GM23338 (cell line): ENCODE measurements at regions not wholly inside any gene's neighbourhood (a gene's known extent, or its start where the extent isn't known, plus 50 kb on each side); places are given as distances from the start of the nearest gene placed in this dataset.

Experiments used
- ATAC-seq: fragments of 200-7000 bp; cut with Tn5 transposase; 3 replicates; pipeline ENCODE4 v1.9.1; 2020
- DNase-seq: peaks from one replicate; pipeline ENCODE4 v3.0.0-alpha.2; 2015; ENCODE audit warnings: low spot score
- H2AFZ ChIP-seq: fragments of 200-600 bp; sonication (generic); 2 replicates; pipeline ENCODE4 v1.8.0; 2016; ENCODE audit warnings: antibody characterized with exemption, mild to moderate bottlenecking, moderate library complexity
- H3F3A ChIP-seq: fragments of 200-600 bp; sonication (generic); replicated peaks from 2 replicates; pipeline ENCODE4 v1.8.0; 2017; ENCODE audit warnings: antibody characterized with exemption, mixed run types, low read depth
- H3K27ac ChIP-seq: fragments of 200-600 bp; sonication (generic); 2 replicates; pipeline ENCODE4 v1.6.1; 2016; ENCODE audit warnings: low read depth
- H3K27me3 ChIP-seq: fragments of 200-600 bp; sonication (generic); 2 replicates; pipeline ENCODE4 v1.8.0; 2016; ENCODE audit warnings: mild to moderate bottlenecking, mixed run types, moderate library complexity; ENCODE audit not compliant: insufficient read depth
- H3K36me3 ChIP-seq: fragments of 200-600 bp; sonication (generic); 2 replicates; pipeline ENCODE4 v1.8.0; 2016; ENCODE audit warnings: mild to moderate bottlenecking; ENCODE audit not compliant: insufficient read depth
- H3K4me1 ChIP-seq: fragments of 200-600 bp; sonication (generic); 2 replicates; pipeline ENCODE4 v1.8.0; 2016; ENCODE audit warnings: mild to moderate bottlenecking, moderate library complexity; ENCODE audit not compliant: insufficient read depth
- H3K4me2 ChIP-seq: fragments of 200-600 bp; sonication (generic); 2 replicates; pipeline ENCODE4 v1.7.1; 2017; ENCODE audit warnings: mixed run types
- H3K4me3 ChIP-seq: fragments of 200-600 bp; sonication (generic); 2 replicates; pipeline ENCODE4 v1.6.1; 2016; ENCODE audit warnings: mixed run types
- H3K79me2 ChIP-seq: fragments of 200-600 bp; sonication (generic); replicated peaks from 2 replicates; pipeline ENCODE4 v1.8.0; 2017; ENCODE audit warnings: mild to moderate bottlenecking; ENCODE audit not compliant: insufficient read depth
- H3K9me2 ChIP-seq: fragments of 200-600 bp; sonication (generic); 2 replicates; pipeline ENCODE4 v1.8.0; 2017; ENCODE audit not compliant: insufficient read depth
- H4K20me1 ChIP-seq: fragments of 200-600 bp; sonication (generic); replicated peaks from 2 replicates; pipeline ENCODE4 v1.8.0; 2017; ENCODE audit warnings: mild to moderate bottlenecking; ENCODE audit not compliant: insufficient read depth
- H3K27ac Mint-ChIP-seq: 2 replicates; pipeline ENCODE4 v1.8.0; 2020; ENCODE audit warnings: inconsistent platforms, mild to moderate bottlenecking, moderate library complexity, mixed read lengths
- H3K27me3 Mint-ChIP-seq: 3 replicates; pipeline ENCODE4 v1.8.0; 2022; ENCODE audit warnings: low read depth, mild to moderate bottlenecking, moderate library complexity, mixed read lengths, inconsistent platforms; ENCODE audit not compliant: insufficient read depth, poor library complexity
- H3K36me3 Mint-ChIP-seq: 3 replicates; pipeline ENCODE4 v1.8.0; 2021; ENCODE audit warnings: low read depth, mild to moderate bottlenecking, inconsistent platforms, moderate library complexity, mixed read lengths
- H3K4me1 Mint-ChIP-seq: 3 replicates; pipeline ENCODE4 v1.8.0; 2020; ENCODE audit warnings: mild to moderate bottlenecking, inconsistent platforms, mixed read lengths
- H3K4me3 Mint-ChIP-seq: 3 replicates; pipeline ENCODE4 v1.8.0; 2021; ENCODE audit warnings: moderate library complexity, mild to moderate bottlenecking, inconsistent platforms, mixed read lengths
- H3K9me3 Mint-ChIP-seq: 3 replicates; pipeline ENCODE4 v1.8.0; 2020; ENCODE audit warnings: moderate library complexity, mild to moderate bottlenecking, inconsistent platforms, mixed read lengths
- CREB1 ChIP-seq: fragments of 250-450 bp; sonication (Bioruptor Pico); IDR thresholded peaks from 2 replicates; pipeline ENCODE4 v1.5.0; 2020; ENCODE audit warnings: low read depth, mild to moderate bottlenecking, moderate library complexity
- EZH2 ChIP-seq: fragments of 200-600 bp; sonication (generic); IDR thresholded peaks from one replicate; pipeline ENCODE4 v1.8.0; 2017; ENCODE audit warnings: antibody characterized with exemption, mild to moderate bottlenecking, low read depth; ENCODE audit not compliant: unreplicated experiment
- EZH2phosphoT487 ChIP-seq: fragments of 200-600 bp; sonication (generic); IDR thresholded peaks from one replicate; pipeline ENCODE4 v1.8.1; 2018; ENCODE audit warnings: antibody characterized with exemption; ENCODE audit not compliant: unreplicated experiment
- JUNB ChIP-seq: IDR thresholded peaks from one replicate; pipeline ENCODE4 v1.6.1; 2016; ENCODE audit warnings: antibody characterized with exemption; ENCODE audit not compliant: unreplicated experiment
- NANOG ChIP-seq: IDR thresholded peaks from 2 replicates; pipeline ENCODE4 v1.6.1; 2016; ENCODE audit warnings: antibody characterized with exemption, borderline replicate concordance
- POLR2AphosphoS5 ChIP-seq: IDR thresholded peaks from 2 replicates; pipeline ENCODE4 v1.6.1; 2016; ENCODE audit warnings: antibody characterized with exemption, low read depth
- STAT1 ChIP-seq: IDR thresholded peaks from one replicate; pipeline ENCODE4 v1.6.1; 2016; ENCODE audit warnings: antibody characterized with exemption; ENCODE audit not compliant: unreplicated experiment
- ZNF114 ChIP-seq: fragments of 250-450 bp; sonication (Bioruptor Pico); IDR thresholded peaks from 2 replicates; pipeline ENCODE4 v1.5.0; 2020; ENCODE audit warnings: mild to moderate bottlenecking, moderate library complexity
- ZNF331 ChIP-seq: fragments of 250-450 bp; sonication (Bioruptor Pico); IDR thresholded peaks from 2 replicates; pipeline ENCODE4 v1.5.0; 2020; ENCODE audit warnings: low read depth, mild to moderate bottlenecking, moderate library complexity
- TF ChIP-seq, protein P1 (sequence below): IDR thresholded peaks from 2 replicates; pipeline ENCODE4 v1.6.1; 2016; ENCODE audit warnings: antibody characterized with exemption
- TF ChIP-seq, protein P2 (sequence below): fragments of 250-450 bp; sonication (Bioruptor Pico); IDR thresholded peaks from 2 replicates; pipeline ENCODE4 v1.5.0; 2020; ENCODE audit warnings: mild to moderate bottlenecking, moderate library complexity
- TF ChIP-seq, protein P3 (sequence below), 2 experiments: fragments of 200-600 bp in 1 of 2; sonication (generic) in 1 of 2; conservative IDR thresholded peaks; 2 replicates each; pipeline versions ENCODE4 v1.5.1 to v1.6.1; 2016 to 2017; ENCODE audit warnings: antibody characterized with exemption in 2 of 2, low read depth in 2 of 2, mild to moderate bottlenecking in 2 of 2, moderate library complexity in 1 of 2
- TF ChIP-seq, protein P4 (sequence below): IDR thresholded peaks from one replicate; pipeline ENCODE4 v1.6.1; 2018; ENCODE audit warnings: antibody characterized with exemption; ENCODE audit not compliant: unreplicated experiment

DNA sequence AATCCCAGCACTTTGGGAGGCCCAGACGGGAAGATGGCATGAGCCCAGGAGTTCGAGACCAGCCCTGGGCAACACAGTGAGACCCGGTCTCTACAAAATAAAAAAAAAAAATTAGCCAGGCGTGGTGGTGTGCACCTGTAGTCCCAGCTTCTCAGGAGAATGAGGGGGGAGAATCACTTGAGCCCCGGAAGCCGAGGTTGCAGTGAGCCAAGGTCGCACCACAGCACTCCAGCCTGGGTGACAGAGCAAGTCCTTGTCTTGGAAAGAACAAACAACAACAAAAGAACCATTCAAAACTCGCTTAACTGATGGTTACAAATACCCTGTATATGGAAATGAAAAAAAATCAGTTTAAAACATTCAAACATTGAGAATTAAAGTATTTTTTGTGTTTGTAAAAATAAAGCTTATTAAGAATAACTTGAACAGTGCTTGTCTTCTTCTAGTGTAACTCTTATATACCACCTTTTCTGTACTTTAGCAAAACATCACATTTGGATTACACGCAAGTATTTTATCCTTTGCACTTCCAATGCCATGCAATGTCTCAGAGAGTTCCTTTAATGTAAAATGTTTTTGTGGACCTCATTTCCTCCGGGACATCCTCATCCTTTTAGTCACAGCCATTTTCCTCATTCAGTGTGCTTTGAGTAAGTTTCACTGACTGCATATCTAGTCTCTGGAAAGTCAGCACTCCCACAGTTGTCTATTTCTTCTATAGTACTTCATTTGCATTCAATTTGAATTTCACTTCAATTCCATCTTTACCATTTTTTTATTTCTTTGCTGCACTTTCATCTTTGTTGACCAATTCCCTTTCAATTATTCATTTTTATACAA is 113.0 kb upstream of the GOLGA8J start:
- no peak for ATAC-seq
- TF ChIP-seq, protein P1, sequence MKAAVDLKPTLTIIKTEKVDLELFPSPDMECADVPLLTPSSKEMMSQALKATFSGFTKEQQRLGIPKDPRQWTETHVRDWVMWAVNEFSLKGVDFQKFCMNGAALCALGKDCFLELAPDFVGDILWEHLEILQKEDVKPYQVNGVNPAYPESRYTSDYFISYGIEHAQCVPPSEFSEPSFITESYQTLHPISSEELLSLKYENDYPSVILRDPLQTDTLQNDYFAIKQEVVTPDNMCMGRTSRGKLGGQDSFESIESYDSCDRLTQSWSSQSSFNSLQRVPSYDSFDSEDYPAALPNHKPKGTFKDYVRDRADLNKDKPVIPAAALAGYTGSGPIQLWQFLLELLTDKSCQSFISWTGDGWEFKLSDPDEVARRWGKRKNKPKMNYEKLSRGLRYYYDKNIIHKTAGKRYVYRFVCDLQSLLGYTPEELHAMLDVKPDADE: no peak
- no peak for TF ChIP-seq EZH2
- TF ChIP-seq STAT1: no peak
- TF ChIP-seq CREB1 (CRISPR knock-in tag): no peak
- TF ChIP-seq, protein P2, sequence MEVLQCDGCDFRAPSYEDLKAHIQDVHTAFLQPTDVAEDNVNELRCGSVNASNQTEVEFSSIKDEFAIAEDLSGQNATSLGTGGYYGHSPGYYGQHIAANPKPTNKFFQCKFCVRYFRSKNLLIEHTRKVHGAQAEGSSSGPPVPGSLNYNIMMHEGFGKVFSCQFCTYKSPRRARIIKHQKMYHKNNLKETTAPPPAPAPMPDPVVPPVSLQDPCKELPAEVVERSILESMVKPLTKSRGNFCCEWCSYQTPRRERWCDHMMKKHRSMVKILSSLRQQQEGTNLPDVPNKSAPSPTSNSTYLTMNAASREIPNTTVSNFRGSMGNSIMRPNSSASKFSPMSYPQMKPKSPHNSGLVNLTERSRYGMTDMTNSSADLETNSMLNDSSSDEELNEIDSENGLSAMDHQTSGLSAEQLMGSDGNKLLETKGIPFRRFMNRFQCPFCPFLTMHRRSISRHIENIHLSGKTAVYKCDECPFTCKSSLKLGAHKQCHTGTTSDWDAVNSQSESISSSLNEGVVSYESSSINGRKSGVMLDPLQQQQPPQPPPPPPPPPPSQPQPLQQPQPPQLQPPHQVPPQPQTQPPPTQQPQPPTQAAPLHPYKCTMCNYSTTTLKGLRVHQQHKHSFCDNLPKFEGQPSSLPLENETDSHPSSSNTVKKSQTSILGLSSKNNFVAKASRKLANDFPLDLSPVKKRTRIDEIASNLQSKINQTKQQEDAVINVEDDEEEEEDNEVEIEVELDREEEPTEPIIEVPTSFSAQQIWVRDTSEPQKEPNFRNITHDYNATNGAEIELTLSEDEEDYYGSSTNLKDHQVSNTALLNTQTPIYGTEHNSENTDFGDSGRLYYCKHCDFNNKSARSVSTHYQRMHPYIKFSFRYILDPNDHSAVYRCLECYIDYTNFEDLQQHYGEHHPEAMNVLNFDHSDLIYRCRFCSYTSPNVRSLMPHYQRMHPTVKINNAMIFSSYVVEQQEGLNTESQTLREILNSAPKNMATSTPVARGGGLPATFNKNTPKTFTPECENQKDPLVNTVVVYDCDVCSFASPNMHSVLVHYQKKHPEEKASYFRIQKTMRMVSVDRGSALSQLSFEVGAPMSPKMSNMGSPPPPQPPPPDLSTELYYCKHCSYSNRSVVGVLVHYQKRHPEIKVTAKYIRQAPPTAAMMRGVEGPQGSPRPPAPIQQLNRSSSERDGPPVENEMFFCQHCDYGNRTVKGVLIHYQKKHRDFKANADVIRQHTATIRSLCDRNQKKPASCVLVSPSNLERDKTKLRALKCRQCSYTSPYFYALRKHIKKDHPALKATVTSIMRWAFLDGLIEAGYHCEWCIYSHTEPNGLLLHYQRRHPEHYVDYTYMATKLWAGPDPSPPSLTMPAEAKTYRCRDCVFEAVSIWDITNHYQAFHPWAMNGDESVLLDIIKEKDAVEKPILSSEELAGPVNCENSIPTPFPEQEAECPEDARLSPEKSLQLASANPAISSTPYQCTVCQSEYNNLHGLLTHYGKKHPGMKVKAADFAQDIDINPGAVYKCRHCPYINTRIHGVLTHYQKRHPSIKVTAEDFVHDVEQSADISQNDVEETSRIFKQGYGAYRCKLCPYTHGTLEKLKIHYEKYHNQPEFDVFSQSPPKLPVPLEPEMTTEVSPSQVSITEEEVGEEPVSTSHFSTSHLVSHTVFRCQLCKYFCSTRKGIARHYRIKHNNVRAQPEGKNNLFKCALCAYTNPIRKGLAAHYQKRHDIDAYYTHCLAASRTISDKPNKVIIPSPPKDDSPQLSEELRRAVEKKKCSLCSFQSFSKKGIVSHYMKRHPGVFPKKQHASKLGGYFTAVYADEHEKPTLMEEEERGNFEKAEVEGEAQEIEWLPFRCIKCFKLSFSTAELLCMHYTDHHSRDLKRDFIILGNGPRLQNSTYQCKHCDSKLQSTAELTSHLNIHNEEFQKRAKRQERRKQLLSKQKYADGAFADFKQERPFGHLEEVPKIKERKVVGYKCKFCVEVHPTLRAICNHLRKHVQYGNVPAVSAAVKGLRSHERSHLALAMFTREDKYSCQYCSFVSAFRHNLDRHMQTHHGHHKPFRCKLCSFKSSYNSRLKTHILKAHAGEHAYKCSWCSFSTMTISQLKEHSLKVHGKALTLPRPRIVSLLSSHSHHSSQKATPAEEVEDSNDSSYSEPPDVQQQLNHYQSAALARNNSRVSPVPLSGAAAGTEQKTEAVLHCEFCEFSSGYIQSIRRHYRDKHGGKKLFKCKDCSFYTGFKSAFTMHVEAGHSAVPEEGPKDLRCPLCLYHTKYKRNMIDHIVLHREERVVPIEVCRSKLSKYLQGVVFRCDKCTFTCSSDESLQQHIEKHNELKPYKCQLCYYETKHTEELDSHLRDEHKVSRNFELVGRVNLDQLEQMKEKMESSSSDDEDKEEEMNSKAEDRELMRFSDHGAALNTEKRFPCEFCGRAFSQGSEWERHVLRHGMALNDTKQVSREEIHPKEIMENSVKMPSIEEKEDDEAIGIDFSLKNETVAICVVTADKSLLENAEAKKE (CRISPR knock-in tag): no peak
- TF ChIP-seq NANOG: no peak
- TF ChIP-seq ZNF331 (CRISPR knock-in tag): no peak
- TF ChIP-seq POLR2AphosphoS5: no peak
- TF ChIP-seq, protein P3, sequence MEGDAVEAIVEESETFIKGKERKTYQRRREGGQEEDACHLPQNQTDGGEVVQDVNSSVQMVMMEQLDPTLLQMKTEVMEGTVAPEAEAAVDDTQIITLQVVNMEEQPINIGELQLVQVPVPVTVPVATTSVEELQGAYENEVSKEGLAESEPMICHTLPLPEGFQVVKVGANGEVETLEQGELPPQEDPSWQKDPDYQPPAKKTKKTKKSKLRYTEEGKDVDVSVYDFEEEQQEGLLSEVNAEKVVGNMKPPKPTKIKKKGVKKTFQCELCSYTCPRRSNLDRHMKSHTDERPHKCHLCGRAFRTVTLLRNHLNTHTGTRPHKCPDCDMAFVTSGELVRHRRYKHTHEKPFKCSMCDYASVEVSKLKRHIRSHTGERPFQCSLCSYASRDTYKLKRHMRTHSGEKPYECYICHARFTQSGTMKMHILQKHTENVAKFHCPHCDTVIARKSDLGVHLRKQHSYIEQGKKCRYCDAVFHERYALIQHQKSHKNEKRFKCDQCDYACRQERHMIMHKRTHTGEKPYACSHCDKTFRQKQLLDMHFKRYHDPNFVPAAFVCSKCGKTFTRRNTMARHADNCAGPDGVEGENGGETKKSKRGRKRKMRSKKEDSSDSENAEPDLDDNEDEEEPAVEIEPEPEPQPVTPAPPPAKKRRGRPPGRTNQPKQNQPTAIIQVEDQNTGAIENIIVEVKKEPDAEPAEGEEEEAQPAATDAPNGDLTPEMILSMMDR (conservative IDR thresholded peaks at IDR 0.05; ENCODE audit: low read depth in 2 of 2): no peak
- TF ChIP-seq, protein P4, sequence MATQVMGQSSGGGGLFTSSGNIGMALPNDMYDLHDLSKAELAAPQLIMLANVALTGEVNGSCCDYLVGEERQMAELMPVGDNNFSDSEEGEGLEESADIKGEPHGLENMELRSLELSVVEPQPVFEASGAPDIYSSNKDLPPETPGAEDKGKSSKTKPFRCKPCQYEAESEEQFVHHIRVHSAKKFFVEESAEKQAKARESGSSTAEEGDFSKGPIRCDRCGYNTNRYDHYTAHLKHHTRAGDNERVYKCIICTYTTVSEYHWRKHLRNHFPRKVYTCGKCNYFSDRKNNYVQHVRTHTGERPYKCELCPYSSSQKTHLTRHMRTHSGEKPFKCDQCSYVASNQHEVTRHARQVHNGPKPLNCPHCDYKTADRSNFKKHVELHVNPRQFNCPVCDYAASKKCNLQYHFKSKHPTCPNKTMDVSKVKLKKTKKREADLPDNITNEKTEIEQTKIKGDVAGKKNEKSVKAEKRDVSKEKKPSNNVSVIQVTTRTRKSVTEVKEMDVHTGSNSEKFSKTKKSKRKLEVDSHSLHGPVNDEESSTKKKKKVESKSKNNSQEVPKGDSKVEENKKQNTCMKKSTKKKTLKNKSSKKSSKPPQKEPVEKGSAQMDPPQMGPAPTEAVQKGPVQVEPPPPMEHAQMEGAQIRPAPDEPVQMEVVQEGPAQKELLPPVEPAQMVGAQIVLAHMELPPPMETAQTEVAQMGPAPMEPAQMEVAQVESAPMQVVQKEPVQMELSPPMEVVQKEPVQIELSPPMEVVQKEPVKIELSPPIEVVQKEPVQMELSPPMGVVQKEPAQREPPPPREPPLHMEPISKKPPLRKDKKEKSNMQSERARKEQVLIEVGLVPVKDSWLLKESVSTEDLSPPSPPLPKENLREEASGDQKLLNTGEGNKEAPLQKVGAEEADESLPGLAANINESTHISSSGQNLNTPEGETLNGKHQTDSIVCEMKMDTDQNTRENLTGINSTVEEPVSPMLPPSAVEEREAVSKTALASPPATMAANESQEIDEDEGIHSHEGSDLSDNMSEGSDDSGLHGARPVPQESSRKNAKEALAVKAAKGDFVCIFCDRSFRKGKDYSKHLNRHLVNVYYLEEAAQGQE: no peak
- no peak for TF ChIP-seq ZNF114 (CRISPR knock-in tag)
- no peak for TF ChIP-seq EZH2phosphoT487
- TF ChIP-seq JUNB: no peak
- no peaks in the 10 kb centered on the region for H3K4me1 ChIP-seq
- H3K27ac ChIP-seq: no peak overlapping the region
- no peak overlapping the region for H3K4me2 ChIP-seq
- H3K4me3 ChIP-seq: peak overlapping the region; percentile 48; the same call in 1 of the 2 replicates
- H3F3A ChIP-seq: 0 out of 2 replicates have a peak, but pooled peaks cover 7% of the 10 kb centered on the region
- Mint-ChIP-seq H3K4me1 (0 out of 3 replicates have a peak, but pooled peaks cover 3% of the 10 kb centered on the region), H3K4me3 (peak overlapping the region; percentile 75), H3K36me3 (peaks cover 5% of the 10 kb centered on the region; the same call in 2 of the 3 replicates), H3K9me3 (peaks cover 10% of the 10 kb centered on the region), H3K27me3 (peaks cover 34% of the 10 kb centered on the region), H3K27ac (no peak overlapping the region)
- H3K27me3 ChIP-seq: peaks cover 45% of the 10 kb centered on the region
- no peaks in the 10 kb centered on the region; the same call in 1 of the 2 replicates for H3K36me3 ChIP-seq
- H2AFZ ChIP-seq: no peak overlapping the region
- H3K79me2 ChIP-seq: no peaks in the 10 kb centered on the region
- DNase-seq: no peak
- H3K9me2 ChIP-seq: 0 out of 2 replicates have a peak, but pooled peaks cover 4% of the 10 kb centered on the region
- H4K20me1 ChIP-seq: no peaks in the 10 kb centered on the region
